ENCODE measurements at regions not wholly inside any gene's neighbourhood (a gene's known extent, or its start where the extent isn't known, plus 50 kb on each side); places are given as distances from the start of the nearest gene placed in this dataset.

- no peaks in the 10 kb centered on the region for H3F3A ChIP-seq (ENCODE audit: insufficient read depth, low read length, poor library complexity, severe bottlenecking)
- no peak overlapping the region for H3K4me3 ChIP-seq (ENCODE audit: low read length)
- no peak overlapping the region for H3K4me2 ChIP-seq (ENCODE audit: low read length)
- H3K9me3 ChIP-seq (ENCODE audit: low read length) = no peaks in the 10 kb centered on the region
- no peak for TF ChIP-seq POLR2AphosphoS5 (IDR thresholded peaks at IDR 0.05)
- no peak for TF ChIP-seq REST (IDR thresholded peaks at IDR 0.05; ENCODE audit: borderline replicate concordance)
- TF ChIP-seq TAF1 (IDR thresholded peaks at IDR 0.05; ENCODE audit: low read depth) = no peak
- TF ChIP-seq MXI1 (conservative IDR thresholded peaks at IDR 0.05; ENCODE audit: poor library complexity, severe bottlenecking) = no peak
- TF ChIP-seq CTCF (IDR thresholded peaks at IDR 0.05; ENCODE audit: poor library complexity, severe bottlenecking) = no peak
- no peak for TF ChIP-seq RAD21 (conservative IDR thresholded peaks at IDR 0.05)
- TF ChIP-seq EP300 (conservative IDR thresholded peaks at IDR 0.05; ENCODE audit: poor library complexity, severe bottlenecking) = no peak
- no peak for TF ChIP-seq SMC3 (conservative IDR thresholded peaks at IDR 0.05; ENCODE audit: poor library complexity)
- TF ChIP-seq EZH2 (IDR thresholded peaks at IDR 0.05; ENCODE audit: borderline replicate concordance, insufficient read depth, low read length, poor library complexity, severe bottlenecking) = no peak
- no peak overlapping the region for H3K9ac ChIP-seq (ENCODE audit: low read length)
- H3K79me2 ChIP-seq (replicated peaks; ENCODE audit: insufficient read depth, low read length) = no peaks in the 10 kb centered on the region
- H3K27me3 ChIP-seq (ENCODE audit: insufficient read depth, low read depth, low read length) = no peaks in the 10 kb centered on the region
- H3K9me2 ChIP-seq (ENCODE audit: insufficient read depth, low read length) = no peaks in the 10 kb centered on the region
- H3K36me3 ChIP-seq (ENCODE audit: insufficient read depth, low read length) = no peaks in the 10 kb centered on the region
- H3K27ac ChIP-seq (ENCODE audit: low read length) = no peak overlapping the region
- no peaks in the 10 kb centered on the region for H4K20me1 ChIP-seq (ENCODE audit: insufficient read depth)
- no peak overlapping the region for H2AFZ ChIP-seq (ENCODE audit: low read depth, low read length)
These were observed 209.6 kb downstream of the BUD13 start for GRCh38 chr11:116563028-116563711.

GRCh38 chr11:116560589-116560988 is 212.2 kb downstream of the BUD13 start:
- H3F3A ChIP-seq (ENCODE audit: insufficient read depth, low read length, poor library complexity, severe bottlenecking) = no peaks in the 10 kb centered on the region
- H4K20me1 ChIP-seq (ENCODE audit: insufficient read depth) = no peaks in the 10 kb centered on the region
- TF ChIP-seq MXI1 (conservative IDR thresholded peaks at IDR 0.05; ENCODE audit: poor library complexity, severe bottlenecking) (no peak), CTCF (IDR thresholded peaks at IDR 0.05; ENCODE audit: poor library complexity, severe bottlenecking) (no peak), RAD21 (conservative IDR thresholded peaks at IDR 0.05) (no peak), EP300 (conservative IDR thresholded peaks at IDR 0.05; ENCODE audit: poor library complexity, severe bottlenecking) (no peak), TAF1 (IDR thresholded peaks at IDR 0.05; ENCODE audit: low read depth) (no peak), REST (IDR thresholded peaks at IDR 0.05; ENCODE audit: borderline replicate concordance) (no peak), SMC3 (conservative IDR thresholded peaks at IDR 0.05; ENCODE audit: poor library complexity) (no peak), EZH2 (IDR thresholded peaks at IDR 0.05; ENCODE audit: borderline replicate concordance, insufficient read depth, low read length, poor library complexity, severe bottlenecking) (no peak)
- no peak overlapping the region for H3K4me3 ChIP-seq (ENCODE audit: low read length)
- H3K79me2 ChIP-seq (replicated peaks; ENCODE audit: insufficient read depth, low read length) = no peaks in the 10 kb centered on the region
- H2AFZ ChIP-seq (ENCODE audit: low read depth, low read length) = no peak overlapping the region
- no peaks in the 10 kb centered on the region for H3K9me3 ChIP-seq (ENCODE audit: low read length)
- H3K9me2 ChIP-seq (ENCODE audit: insufficient read depth, low read length) = no peaks in the 10 kb centered on the region
- H3K9ac ChIP-seq (ENCODE audit: low read length) = no peak overlapping the region
- H3K4me2 ChIP-seq (ENCODE audit: low read length) = no peak overlapping the region
- no peaks in the 10 kb centered on the region for H3K27me3 ChIP-seq (ENCODE audit: insufficient read depth, low read depth, low read length)
- H3K36me3 ChIP-seq (ENCODE audit: insufficient read depth, low read length) = no peaks in the 10 kb centered on the region
- H3K27ac ChIP-seq (ENCODE audit: low read length) = no peak overlapping the region

All from neural cell (in vitro differentiated cells).